ENCODE measurements at regions not wholly inside any gene's neighbourhood (a gene's known extent, or its start where the extent isn't known, plus 50 kb on each side); places are given as distances from the start of the nearest gene placed in this dataset.

DNA sequence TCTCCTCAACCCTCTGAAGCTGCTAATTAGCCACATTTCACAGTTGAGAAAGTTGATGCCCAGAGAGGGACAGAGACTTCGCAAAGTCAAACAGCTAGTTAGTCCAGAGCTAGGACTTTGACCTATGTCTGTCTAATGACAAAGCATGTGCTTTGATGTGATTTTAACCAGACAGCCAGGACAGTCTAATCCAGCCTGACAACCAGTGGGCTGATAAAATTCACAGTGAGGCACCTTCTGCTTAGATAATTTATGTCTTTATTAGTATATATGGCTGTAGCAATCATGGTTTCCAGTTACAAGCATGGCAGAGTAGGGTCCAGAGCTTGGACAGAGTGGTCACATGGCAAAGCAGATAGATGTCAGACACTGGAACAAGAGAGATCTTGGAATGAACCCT, 133.6 kb upstream of the C1QTNF7 start:
- TF ChIP-seq, protein P1, sequence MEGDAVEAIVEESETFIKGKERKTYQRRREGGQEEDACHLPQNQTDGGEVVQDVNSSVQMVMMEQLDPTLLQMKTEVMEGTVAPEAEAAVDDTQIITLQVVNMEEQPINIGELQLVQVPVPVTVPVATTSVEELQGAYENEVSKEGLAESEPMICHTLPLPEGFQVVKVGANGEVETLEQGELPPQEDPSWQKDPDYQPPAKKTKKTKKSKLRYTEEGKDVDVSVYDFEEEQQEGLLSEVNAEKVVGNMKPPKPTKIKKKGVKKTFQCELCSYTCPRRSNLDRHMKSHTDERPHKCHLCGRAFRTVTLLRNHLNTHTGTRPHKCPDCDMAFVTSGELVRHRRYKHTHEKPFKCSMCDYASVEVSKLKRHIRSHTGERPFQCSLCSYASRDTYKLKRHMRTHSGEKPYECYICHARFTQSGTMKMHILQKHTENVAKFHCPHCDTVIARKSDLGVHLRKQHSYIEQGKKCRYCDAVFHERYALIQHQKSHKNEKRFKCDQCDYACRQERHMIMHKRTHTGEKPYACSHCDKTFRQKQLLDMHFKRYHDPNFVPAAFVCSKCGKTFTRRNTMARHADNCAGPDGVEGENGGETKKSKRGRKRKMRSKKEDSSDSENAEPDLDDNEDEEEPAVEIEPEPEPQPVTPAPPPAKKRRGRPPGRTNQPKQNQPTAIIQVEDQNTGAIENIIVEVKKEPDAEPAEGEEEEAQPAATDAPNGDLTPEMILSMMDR (IDR thresholded peaks at IDR 0.05; ENCODE audit: insufficient read depth, low read length, poor library complexity, severe bottlenecking), result no peak
- no peak for TF ChIP-seq EZH2phosphoT487 (conservative IDR thresholded peaks at IDR 0.05; ENCODE audit: low read length)

Measured in SU-DHL-6 (cell line).